ENCODE measurements at regions not wholly inside any gene's neighbourhood (a gene's known extent, or its start where the extent isn't known, plus 50 kb on each side); places are given as distances from the start of the nearest gene placed in this dataset.

GRCh38 chr18:41646915-41647620, 308.0 kb upstream of the PIK3C3 start:
- no peak overlapping the region for H3K4me3 ChIP-seq (ENCODE audit: control insufficient read depth in 1 of 2, extremely low read depth in 1 of 2, low read length in 1 of 2)
- no peaks in the 10 kb centered on the region for H3K4me1 Mint-ChIP-seq
- peaks cover 6 to 12% (median 10%) of the 10 kb centered on the region in 3 donors for H3K9me3 Mint-ChIP-seq
- no peak for ATAC-seq (replicated peaks in 1 of 4)
- no peaks in the 10 kb centered on the region for H3K4me1 ChIP-seq (ENCODE audit: control insufficient read depth in 1 of 2, extremely low read depth in 1 of 2, insufficient read depth in 2 of 2, low read length in 2 of 2)
- no peaks in the 10 kb centered on the region for H3K27me3 Mint-ChIP-seq
- no peaks in the 10 kb centered on the region for H3K27me3 ChIP-seq (replicated peaks in 1 of 2; ENCODE audit: control insufficient read depth in 2 of 2, extremely low read depth in 1 of 2, insufficient read depth in 2 of 2, low read length in 1 of 2)
- no peaks in the 10 kb centered on the region for H3K36me3 ChIP-seq (ENCODE audit: control insufficient read depth in 2 of 2, extremely low read depth in 1 of 2, insufficient read depth in 1 of 2, low read length in 1 of 2)
- DNase-seq: no peak
- no peak overlapping the region for H3K4me3 Mint-ChIP-seq
- H3K36me3 Mint-ChIP-seq: no peaks in the 10 kb centered on the region
- H3K27ac Mint-ChIP-seq: no peak overlapping the region
- CTCF ChIA-PET: no interaction called here
- H3K27ac ChIP-seq (ENCODE audit: low read length): no peak overlapping the region
- POLR2A ChIA-PET: no interaction called here
- H3K9me3 ChIP-seq: no peaks in the 10 kb centered on the region
- 82% methylated on average over 6 of the region's 11 CpGs for WGBS (ENCODE audit: insufficient coverage)

- WGBS (ENCODE audit: insufficient coverage): no CpG with 5 or more reads among the region's 1 CpG
- Mint-ChIP-seq H3K4me1 (no peaks in the 10 kb centered on the region), H3K36me3 (no peaks in the 10 kb centered on the region), H3K9me3 (peaks cover 10 to 15% (median 10%) of the 10 kb centered on the region in 3 donors), H3K27me3 (no peaks in the 10 kb centered on the region), H3K27ac (no peak overlapping the region), H3K4me3 (no peak overlapping the region)
- ChIA-PET POLR2A (no interaction called here), CTCF (interaction anchor here in 1 of 2 donors (0.6 kb wide), 1 partner anchor 943 kb away, joined by 3 read pairs; no protein-coding TSS in a partner anchor)
- Histone ChIP-seq H3K4me1 (ENCODE audit: control insufficient read depth in 1 of 2, extremely low read depth in 1 of 2, insufficient read depth in 2 of 2, low read length in 2 of 2) (no peaks in the 10 kb centered on the region), H3K36me3 (ENCODE audit: control insufficient read depth in 2 of 2, extremely low read depth in 1 of 2, insufficient read depth in 1 of 2, low read length in 1 of 2) (no peaks in the 10 kb centered on the region), H3K9me3 (no peaks in the 10 kb centered on the region), H3K27ac (ENCODE audit: low read length) (no peak overlapping the region), H3K27me3 (replicated peaks in 1 of 2; ENCODE audit: control insufficient read depth in 2 of 2, extremely low read depth in 1 of 2, insufficient read depth in 2 of 2, low read length in 1 of 2) (no peaks in the 10 kb centered on the region), H3K4me3 (ENCODE audit: control insufficient read depth in 1 of 2, extremely low read depth in 1 of 2, low read length in 1 of 2) (no peak overlapping the region)
- DNase-seq (no peak), ATAC-seq (replicated peaks in 1 of 4) (no peak)
Observed at GRCh38 chr18:41645589-41646360, 309.3 kb upstream of the PIK3C3 start.

DNA sequence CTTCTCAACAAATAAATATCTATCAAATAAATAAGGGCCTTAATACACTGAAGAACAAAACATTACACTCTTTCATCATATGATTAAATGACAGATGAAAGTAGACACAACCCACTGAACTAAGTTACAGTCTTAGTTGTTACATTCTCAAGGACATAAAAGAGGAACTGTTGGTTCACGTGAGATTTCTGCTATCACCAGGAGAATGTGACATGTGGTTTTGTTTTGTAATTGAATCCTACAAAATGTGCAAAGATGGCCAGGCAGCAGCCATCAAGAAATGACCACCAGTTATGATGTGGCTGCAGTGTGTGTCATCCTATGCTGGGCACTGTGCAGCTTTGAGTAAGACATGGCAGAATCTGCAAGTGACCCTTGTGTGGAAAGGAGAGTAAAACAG, 310.6 kb upstream of the PIK3C3 start:
- no peaks in the 10 kb centered on the region for H3K4me1 ChIP-seq (ENCODE audit: control insufficient read depth in 1 of 2, extremely low read depth in 1 of 2, insufficient read depth in 2 of 2, low read length in 2 of 2)
- peaks cover 8 to 15% (median 10%) of the 10 kb centered on the region in 3 donors for H3K9me3 Mint-ChIP-seq
- H3K4me3 Mint-ChIP-seq: no peak overlapping the region
- no CpG with 5 or more reads among the region's 1 CpG for WGBS (ENCODE audit: insufficient coverage)
- H3K27ac ChIP-seq (ENCODE audit: low read length): no peak overlapping the region
- H3K27ac Mint-ChIP-seq: no peak overlapping the region
- H3K4me3 ChIP-seq (ENCODE audit: control insufficient read depth in 1 of 2, extremely low read depth in 1 of 2, low read length in 1 of 2): no peak overlapping the region
- no peaks in the 10 kb centered on the region for H3K36me3 Mint-ChIP-seq
- no peaks in the 10 kb centered on the region for H3K27me3 ChIP-seq (replicated peaks in 1 of 2; ENCODE audit: control insufficient read depth in 2 of 2, extremely low read depth in 1 of 2, insufficient read depth in 2 of 2, low read length in 1 of 2)
- H3K4me1 Mint-ChIP-seq: no peaks in the 10 kb centered on the region
- no peaks in the 10 kb centered on the region for H3K9me3 ChIP-seq
- CTCF ChIA-PET: no interaction called here
- POLR2A ChIA-PET: no interaction called here
- H3K36me3 ChIP-seq (ENCODE audit: control insufficient read depth in 2 of 2, extremely low read depth in 1 of 2, insufficient read depth in 1 of 2, low read length in 1 of 2): no peaks in the 10 kb centered on the region
- DNase-seq (no peak), ATAC-seq (replicated peaks in 1 of 4) (no peak)
- no peaks in the 10 kb centered on the region for H3K27me3 Mint-ChIP-seq

DNA sequence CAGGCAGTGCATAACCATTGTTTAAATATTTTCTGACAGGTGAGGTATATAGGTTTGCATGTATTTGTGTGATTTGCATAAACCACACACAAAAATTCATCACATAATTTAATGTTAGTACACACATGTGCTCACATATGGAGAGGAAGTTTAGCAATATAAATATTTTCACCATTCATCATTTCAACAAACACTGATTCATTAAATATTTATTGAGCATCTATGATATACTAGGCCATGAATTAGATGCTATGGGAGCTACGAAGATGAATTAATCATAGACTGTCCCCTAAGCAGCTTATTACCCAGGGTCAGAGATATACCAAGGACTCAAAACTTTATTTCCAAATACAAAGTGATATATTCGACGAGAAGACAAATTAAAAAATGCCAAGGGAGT, 311.6 kb upstream of the PIK3C3 start:
- no peaks in the 10 kb centered on the region for H3K36me3 Mint-ChIP-seq
- Histone ChIP-seq H3K4me1 (ENCODE audit: control insufficient read depth in 1 of 2, extremely low read depth in 1 of 2, insufficient read depth in 2 of 2, low read length in 2 of 2) (no peaks in the 10 kb centered on the region), H3K36me3 (ENCODE audit: control insufficient read depth in 2 of 2, extremely low read depth in 1 of 2, insufficient read depth in 1 of 2, low read length in 1 of 2) (no peaks in the 10 kb centered on the region), H3K4me3 (ENCODE audit: control insufficient read depth in 1 of 2, extremely low read depth in 1 of 2, low read length in 1 of 2) (no peak overlapping the region), H3K9me3 (no peaks in the 10 kb centered on the region), H3K27me3 (replicated peaks in 1 of 2; ENCODE audit: control insufficient read depth in 2 of 2, extremely low read depth in 1 of 2, insufficient read depth in 2 of 2, low read length in 1 of 2) (no peaks in the 10 kb centered on the region), H3K27ac (ENCODE audit: low read length) (no peak overlapping the region)
- no CpG with 5 or more reads among the region's 3 CpGs for WGBS (ENCODE audit: insufficient coverage)
- no peak for ATAC-seq (replicated peaks in 1 of 4)
- POLR2A ChIA-PET: no interaction called here
- CTCF ChIA-PET: no interaction called here
- H3K4me3 Mint-ChIP-seq: no peak overlapping the region
- no peak for DNase-seq
- H3K27me3 Mint-ChIP-seq: no peaks in the 10 kb centered on the region
- H3K9me3 Mint-ChIP-seq: peaks cover 8 to 11% (median 10%) of the 10 kb centered on the region in 3 donors
- H3K4me1 Mint-ChIP-seq: no peaks in the 10 kb centered on the region
- H3K27ac Mint-ChIP-seq: no peak overlapping the region

GRCh38 chr18:41642756-41643155, 312.3 kb upstream of the PIK3C3 start:
- Mint-ChIP-seq H3K4me1 (no peaks in the 10 kb centered on the region), H3K27me3 (no peaks in the 10 kb centered on the region), H3K27ac (no peak overlapping the region), H3K4me3 (no peak overlapping the region), H3K36me3 (no peaks in the 10 kb centered on the region), H3K9me3 (peaks cover 8 to 10% (median 10%) of the 10 kb centered on the region in 3 donors)
- Histone ChIP-seq H3K27ac (ENCODE audit: low read length) (no peak overlapping the region), H3K9me3 (no peaks in the 10 kb centered on the region), H3K4me3 (ENCODE audit: control insufficient read depth in 1 of 2, extremely low read depth in 1 of 2, low read length in 1 of 2) (no peak overlapping the region), H3K27me3 (replicated peaks in 1 of 2; ENCODE audit: control insufficient read depth in 2 of 2, extremely low read depth in 1 of 2, insufficient read depth in 2 of 2, low read length in 1 of 2) (no peaks in the 10 kb centered on the region), H3K36me3 (ENCODE audit: control insufficient read depth in 2 of 2, extremely low read depth in 1 of 2, insufficient read depth in 1 of 2, low read length in 1 of 2) (no peaks in the 10 kb centered on the region), H3K4me1 (ENCODE audit: control insufficient read depth in 1 of 2, extremely low read depth in 1 of 2, insufficient read depth in 2 of 2, low read length in 2 of 2) (no peaks in the 10 kb centered on the region)
- ATAC-seq (replicated peaks in 1 of 4) (no peak), DNase-seq (no peak)
- WGBS (ENCODE audit: insufficient coverage): 83% methylated on average over 1 of the region's 2 CpGs
- ChIA-PET CTCF (no interaction called here), POLR2A (no interaction called here)

DNA sequence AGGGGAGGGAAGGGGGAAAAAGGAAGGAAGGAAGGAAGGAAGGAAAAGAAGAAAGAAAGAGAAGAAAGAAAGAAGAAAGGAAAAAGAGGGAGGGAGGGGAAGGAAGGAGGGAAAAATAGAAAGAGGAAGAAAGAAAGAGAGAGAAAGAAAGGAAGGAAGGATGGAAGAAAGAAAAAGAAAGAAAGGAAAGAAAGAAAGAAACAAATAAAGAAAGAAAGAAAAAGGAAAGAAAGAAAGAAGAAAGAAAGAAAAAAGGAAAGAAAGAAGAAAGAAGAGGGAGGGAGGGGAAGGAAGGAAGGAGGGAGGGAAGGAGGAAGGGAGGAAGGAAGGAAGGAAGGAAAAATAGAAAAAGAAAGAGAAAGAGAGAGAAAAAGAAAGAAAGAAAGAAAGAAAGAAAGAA, 315.8 kb upstream of the PIK3C3 start:
- ChIA-PET POLR2A (no interaction called here), CTCF (no interaction called here)
- DNase-seq (no peak), ATAC-seq (replicated peaks in 1 of 4) (no peak)
- peaks cover 3 to 7% (median 4%) of the 10 kb centered on the region in 3 donors for H3K9me3 Mint-ChIP-seq
- no peaks in the 10 kb centered on the region for H3K36me3 ChIP-seq (ENCODE audit: control insufficient read depth in 2 of 2, extremely low read depth in 1 of 2, insufficient read depth in 1 of 2, low read length in 1 of 2)
- no peaks in the 10 kb centered on the region for H3K4me1 Mint-ChIP-seq
- H3K27ac ChIP-seq (ENCODE audit: low read length): no peak overlapping the region
- no peak overlapping the region for H3K27ac Mint-ChIP-seq
- H3K27me3 ChIP-seq (replicated peaks in 1 of 2; ENCODE audit: control insufficient read depth in 2 of 2, extremely low read depth in 1 of 2, insufficient read depth in 2 of 2, low read length in 1 of 2): no peaks in the 10 kb centered on the region
- H3K9me3 ChIP-seq: no peaks in the 10 kb centered on the region
- no peaks in the 10 kb centered on the region for H3K4me1 ChIP-seq (ENCODE audit: control insufficient read depth in 1 of 2, extremely low read depth in 1 of 2, insufficient read depth in 2 of 2, low read length in 2 of 2)
- H3K4me3 ChIP-seq (ENCODE audit: control insufficient read depth in 1 of 2, extremely low read depth in 1 of 2, low read length in 1 of 2): no peak overlapping the region
- H3K27me3 Mint-ChIP-seq: no peaks in the 10 kb centered on the region
- H3K36me3 Mint-ChIP-seq: no peaks in the 10 kb centered on the region
- H3K4me3 Mint-ChIP-seq: no peak overlapping the region

Measured in T-cell (primary cell).